ENCODE measurements at regions not wholly inside any gene's neighbourhood (a gene's known extent, or its start where the extent isn't known, plus 50 kb on each side); places are given as distances from the start of the nearest gene placed in this dataset.

DNA sequence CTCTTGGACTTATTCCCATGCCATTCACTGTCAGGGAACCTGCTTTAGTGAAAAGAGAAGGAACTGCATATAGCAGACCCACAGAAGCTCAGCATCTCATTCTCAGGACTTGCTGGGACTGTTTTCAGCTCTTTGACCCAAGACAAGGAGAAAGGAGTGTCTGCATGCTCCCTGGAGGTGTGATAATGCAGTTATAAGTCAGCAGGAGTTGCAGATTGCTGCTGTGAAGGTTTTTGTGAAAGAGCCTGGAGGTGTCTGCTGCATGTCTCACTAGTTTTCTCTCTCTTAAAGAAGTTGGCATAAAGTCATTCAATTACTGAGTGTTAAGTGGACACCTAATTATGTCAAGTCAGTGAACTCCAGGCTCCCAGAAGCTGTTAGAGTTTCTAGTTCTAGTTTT is 343.4 kb downstream of the BRINP2 start:
- no peak for TF ChIP-seq POLR2A (IDR thresholded peaks at IDR 0.05)
- TF ChIP-seq, protein P1, sequence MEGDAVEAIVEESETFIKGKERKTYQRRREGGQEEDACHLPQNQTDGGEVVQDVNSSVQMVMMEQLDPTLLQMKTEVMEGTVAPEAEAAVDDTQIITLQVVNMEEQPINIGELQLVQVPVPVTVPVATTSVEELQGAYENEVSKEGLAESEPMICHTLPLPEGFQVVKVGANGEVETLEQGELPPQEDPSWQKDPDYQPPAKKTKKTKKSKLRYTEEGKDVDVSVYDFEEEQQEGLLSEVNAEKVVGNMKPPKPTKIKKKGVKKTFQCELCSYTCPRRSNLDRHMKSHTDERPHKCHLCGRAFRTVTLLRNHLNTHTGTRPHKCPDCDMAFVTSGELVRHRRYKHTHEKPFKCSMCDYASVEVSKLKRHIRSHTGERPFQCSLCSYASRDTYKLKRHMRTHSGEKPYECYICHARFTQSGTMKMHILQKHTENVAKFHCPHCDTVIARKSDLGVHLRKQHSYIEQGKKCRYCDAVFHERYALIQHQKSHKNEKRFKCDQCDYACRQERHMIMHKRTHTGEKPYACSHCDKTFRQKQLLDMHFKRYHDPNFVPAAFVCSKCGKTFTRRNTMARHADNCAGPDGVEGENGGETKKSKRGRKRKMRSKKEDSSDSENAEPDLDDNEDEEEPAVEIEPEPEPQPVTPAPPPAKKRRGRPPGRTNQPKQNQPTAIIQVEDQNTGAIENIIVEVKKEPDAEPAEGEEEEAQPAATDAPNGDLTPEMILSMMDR (IDR thresholded peaks at IDR 0.05), result no peak
- Histone ChIP-seq H3K4me3 (no peak overlapping the region), H3K36me3 (no peaks in the 10 kb centered on the region), H3K4me1 (no peaks in the 10 kb centered on the region), H3K9me3 (no peaks in the 10 kb centered on the region), H3K27ac (no peak overlapping the region), H3K27me3 (no peaks in the 10 kb centered on the region)
- DNase-seq, result no peak
- intact Hi-C loops (cut with DNase I; ENCODE audit: low total_unique reads), result no loop called here

DNA sequence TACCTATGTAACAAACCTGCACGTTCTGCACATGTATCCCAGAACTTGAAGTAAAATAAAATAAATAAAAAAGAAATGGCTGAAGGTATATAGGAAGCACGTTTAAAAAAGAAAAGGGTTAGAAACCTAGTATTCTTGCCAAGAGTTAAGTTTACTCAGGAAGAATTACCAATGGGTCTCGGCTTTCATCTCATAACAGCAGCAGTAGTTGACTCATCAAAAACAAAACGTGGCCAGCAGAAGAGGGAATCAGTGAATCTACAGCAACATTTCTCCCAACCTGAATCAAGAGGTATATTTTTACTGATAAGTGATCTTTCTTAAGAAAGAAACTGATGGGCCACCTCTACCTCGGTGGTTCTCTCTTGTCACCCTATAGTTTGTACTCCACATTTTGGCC is 340.3 kb downstream of the BRINP2 start:
- no peak overlapping the region for H3K27ac ChIP-seq
- no peaks in the 10 kb centered on the region for H3K9me3 ChIP-seq
- no peaks in the 10 kb centered on the region for H3K36me3 ChIP-seq
- intact Hi-C loops (cut with DNase I; ENCODE audit: low total_unique reads), result no loop called here
- TF ChIP-seq, protein P1 (IDR thresholded peaks at IDR 0.05), result no peak
- no peak for TF ChIP-seq POLR2A (IDR thresholded peaks at IDR 0.05)
- no peak overlapping the region for H3K4me3 ChIP-seq
- no peaks in the 10 kb centered on the region for H3K4me1 ChIP-seq
- no peaks in the 10 kb centered on the region for H3K27me3 ChIP-seq
- no peak for DNase-seq

DNA sequence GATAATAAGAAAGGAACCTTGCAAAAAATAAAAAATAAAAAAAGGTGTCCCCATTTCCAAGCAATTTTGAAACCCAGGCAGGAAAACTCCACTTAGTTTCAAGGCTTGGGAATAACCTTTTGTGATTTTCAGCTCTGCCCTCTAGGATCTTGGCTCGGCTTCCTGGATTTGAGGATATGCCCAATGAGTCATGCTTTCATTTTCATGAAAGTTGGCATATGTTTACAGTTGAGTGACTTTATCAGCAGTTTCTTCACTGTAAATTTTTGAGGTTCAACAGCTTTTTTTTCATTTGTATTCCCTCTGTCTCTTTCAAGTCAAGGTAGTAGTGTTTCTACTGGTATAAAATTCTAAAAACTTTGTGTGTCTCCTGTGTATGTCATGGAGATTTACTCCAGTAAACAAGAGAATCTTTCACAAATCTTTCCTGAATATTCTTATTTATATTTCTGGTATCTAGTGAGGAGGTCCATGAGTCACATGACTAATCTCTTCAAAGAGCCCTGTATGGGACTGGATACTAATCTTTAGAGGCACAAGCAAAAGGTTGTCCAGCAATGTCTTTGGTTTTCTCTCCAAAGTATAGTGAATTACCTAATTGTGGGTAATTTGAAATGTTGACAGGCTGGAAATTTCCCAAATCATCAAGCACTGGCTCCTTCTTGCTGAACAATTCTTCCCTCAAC is 335.3 kb downstream of the BRINP2 start:
- Histone ChIP-seq H3K27me3 (no peaks in the 10 kb centered on the region), H3K9me3 (no peaks in the 10 kb centered on the region), H3K4me1 (no peaks in the 10 kb centered on the region), H3K4me3 (no peak overlapping the region), H3K27ac (no peak overlapping the region), H3K36me3 (no peaks in the 10 kb centered on the region)
- no peak for DNase-seq
- intact Hi-C loops (cut with DNase I; ENCODE audit: low total_unique reads), result no loop called here
- TF ChIP-seq, protein P1 (IDR thresholded peaks at IDR 0.05), result no peak
- TF ChIP-seq POLR2A (IDR thresholded peaks at IDR 0.05), result no peak

DNA sequence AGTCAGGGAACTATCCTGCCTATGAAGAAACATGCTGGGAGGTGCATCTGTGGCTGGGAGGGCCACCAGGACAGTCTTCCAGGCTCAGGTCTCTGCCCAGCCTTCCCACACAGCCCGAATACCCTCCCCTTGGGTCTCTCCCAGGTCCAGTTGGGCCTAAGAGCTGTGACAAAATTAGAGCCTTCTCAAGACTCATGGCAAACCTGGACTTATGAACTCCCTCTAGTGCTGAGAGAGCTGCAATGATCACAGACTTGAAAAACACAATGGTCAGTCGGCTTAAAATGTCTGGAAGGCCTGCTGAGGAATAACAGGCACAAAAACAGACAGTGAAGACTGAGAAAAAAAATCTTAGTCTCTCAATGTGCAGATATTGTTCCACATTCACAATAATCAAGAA is 325.1 kb downstream of the BRINP2 start:
- intact Hi-C loops (cut with DNase I; ENCODE audit: low total_unique reads), result no loop called here
- Histone ChIP-seq H3K4me3 (no peak overlapping the region), H3K36me3 (no peaks in the 10 kb centered on the region), H3K27ac (no peak overlapping the region), H3K9me3 (peaks cover 0 to 7% of the 10 kb centered on the region in 2 donors), H3K27me3 (no peaks in the 10 kb centered on the region), H3K4me1 (no peaks in the 10 kb centered on the region)
- no peak for DNase-seq
- TF ChIP-seq, protein P1 (IDR thresholded peaks at IDR 0.05), result no peak
- TF ChIP-seq POLR2A (IDR thresholded peaks at IDR 0.05), result no peak

DNA sequence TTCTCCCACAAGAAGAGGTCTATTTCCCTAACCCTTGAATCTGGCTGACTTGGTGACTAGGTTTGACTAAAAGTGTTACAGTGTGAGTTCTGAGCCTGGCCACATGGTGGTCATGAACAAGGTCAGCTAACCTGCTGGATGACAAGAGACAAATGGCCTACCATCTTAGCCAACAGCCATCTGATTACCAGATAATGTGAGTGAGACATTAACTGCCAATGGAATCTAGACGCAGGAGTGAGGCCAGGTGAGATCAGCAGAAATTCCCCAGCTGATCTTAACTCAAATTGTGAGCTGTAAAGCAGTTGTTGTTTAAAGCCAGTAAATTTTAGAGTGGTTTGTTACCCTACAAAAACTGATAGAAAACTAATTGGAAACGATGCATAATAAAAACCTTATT is 320.0 kb downstream of the BRINP2 start:
- no peak for TF ChIP-seq POLR2A (IDR thresholded peaks at IDR 0.05)
- TF ChIP-seq, protein P1 (IDR thresholded peaks at IDR 0.05), result no peak
- Histone ChIP-seq H3K36me3 (no peaks in the 10 kb centered on the region), H3K4me3 (no peak overlapping the region), H3K27me3 (no peaks in the 10 kb centered on the region), H3K9me3 (no peaks in the 10 kb centered on the region), H3K27ac (no peak overlapping the region), H3K4me1 (no peaks in the 10 kb centered on the region)
- no peak for DNase-seq
- intact Hi-C loops (cut with DNase I; ENCODE audit: low total_unique reads), result no loop called here

Measured in uterus (tissue), 3 donors.